ENCODE measurements at regions not wholly inside any gene's neighbourhood (a gene's known extent, or its start where the extent isn't known, plus 50 kb on each side); places are given as distances from the start of the nearest gene placed in this dataset.

DNA sequence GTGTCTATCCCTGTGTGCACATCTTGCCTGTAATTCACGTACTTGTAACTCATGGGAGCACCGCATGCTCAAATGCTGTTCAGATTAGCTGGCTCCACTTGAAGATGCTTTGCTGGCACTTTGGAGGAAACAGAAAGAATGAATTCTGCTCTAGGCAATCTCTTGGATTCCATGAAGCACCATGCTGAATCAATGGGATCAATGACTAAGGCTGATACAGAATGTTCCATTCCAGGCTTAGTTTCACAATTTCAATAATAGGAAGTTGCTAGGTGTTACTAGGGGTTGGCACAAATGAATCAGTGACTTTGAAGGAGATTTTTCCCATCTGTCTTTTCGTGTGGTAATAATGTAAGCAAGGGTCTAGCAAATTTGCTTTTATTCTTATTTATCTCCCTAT, 328.8 kb downstream of the OSR1 start:
- TF ChIP-seq, protein P1, sequence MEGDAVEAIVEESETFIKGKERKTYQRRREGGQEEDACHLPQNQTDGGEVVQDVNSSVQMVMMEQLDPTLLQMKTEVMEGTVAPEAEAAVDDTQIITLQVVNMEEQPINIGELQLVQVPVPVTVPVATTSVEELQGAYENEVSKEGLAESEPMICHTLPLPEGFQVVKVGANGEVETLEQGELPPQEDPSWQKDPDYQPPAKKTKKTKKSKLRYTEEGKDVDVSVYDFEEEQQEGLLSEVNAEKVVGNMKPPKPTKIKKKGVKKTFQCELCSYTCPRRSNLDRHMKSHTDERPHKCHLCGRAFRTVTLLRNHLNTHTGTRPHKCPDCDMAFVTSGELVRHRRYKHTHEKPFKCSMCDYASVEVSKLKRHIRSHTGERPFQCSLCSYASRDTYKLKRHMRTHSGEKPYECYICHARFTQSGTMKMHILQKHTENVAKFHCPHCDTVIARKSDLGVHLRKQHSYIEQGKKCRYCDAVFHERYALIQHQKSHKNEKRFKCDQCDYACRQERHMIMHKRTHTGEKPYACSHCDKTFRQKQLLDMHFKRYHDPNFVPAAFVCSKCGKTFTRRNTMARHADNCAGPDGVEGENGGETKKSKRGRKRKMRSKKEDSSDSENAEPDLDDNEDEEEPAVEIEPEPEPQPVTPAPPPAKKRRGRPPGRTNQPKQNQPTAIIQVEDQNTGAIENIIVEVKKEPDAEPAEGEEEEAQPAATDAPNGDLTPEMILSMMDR (IDR thresholded peaks at IDR 0.05): no peak
- TF ChIP-seq POLR2A (IDR thresholded peaks at IDR 0.05): no peak

Data from esophagus squamous epithelium (tissue), 4 donors.